PC-9 (cell line): ENCODE measurements at regions not wholly inside any gene's neighbourhood (a gene's known extent, or its start where the extent isn't known, plus 50 kb on each side); places are given as distances from the start of the nearest gene placed in this dataset.

Experiments used
- CTCF ChIP-seq: fragments of 200-600 bp; sonication (generic); conservative IDR thresholded peaks from 2 replicates; pipeline ENCODE4 v1.6.1; 2017; ENCODE audit warnings: mixed run types, antibody characterized with exemption, mild to moderate bottlenecking, moderate library complexity
- EZH2 ChIP-seq: fragments of 200-600 bp; sonication (generic); IDR thresholded peaks from 2 replicates; pipeline ENCODE4 v1.8.0; 2017; ENCODE audit warnings: antibody characterized with exemption, low read depth

GRCh38 chr21:28018741-28019669 is 973.7 kb downstream of the LTN1 start:
- TF ChIP-seq CTCF: peak; percentile 25; the same call in 1 of the 2 replicates
- no peak for TF ChIP-seq EZH2
